HCT116 (cell line): ENCODE measurements at regions not wholly inside any gene's neighbourhood (a gene's known extent, or its start where the extent isn't known, plus 50 kb on each side); places are given as distances from the start of the nearest gene placed in this dataset.

ENCODE experiments used
- ATAC-seq: fragments of 200-7000 bp; cut with Tn5 transposase; 2 replicates; pipeline ENCODE4 v1.9.1; 2020; ENCODE audit warnings: mild to moderate bottlenecking, moderate library complexity
- BruUV-seq: library from RNA; stranded (reverse); fragments of 400-500 nt; replicated peaks from 2 replicates; lab custom pipeline; 2021; lab: Mats Ljungman, UMichigan
- CTCF ChIA-PET: fragments of 300-600 bp; sonication (Branson Sonifier 250); formaldehyde crosslinking; loops from one replicate; lab custom pipeline; 2021; ENCODE audit warnings: antibody characterized with exemption; lab: Charles Lee
- POLR2A ChIA-PET: fragments of 300-600, 350-600 bp; sonication (Branson Sonifier 250); formaldehyde crosslinking; loops from one replicate; lab custom pipeline; 2021; ENCODE audit warnings: antibody characterized with exemption; lab: Charles Lee
- RAD21 ChIA-PET, 2 experiments: fragments of 300-600 bp; sonication (Branson Sonifier 250); formaldehyde crosslinking; loops; one replicate each; lab custom pipeline; 2023; ENCODE audit warnings: low total read pairs in 2 of 2; ENCODE audit not compliant: uncharacterized antibody in 2 of 2, unreplicated experiment in 2 of 2, low non-redundant PET in 1 of 2; lab: Charles Lee
- DNase-seq: peaks from one replicate; pipeline ENCODE4 v3.0.0-alpha.2; 2010; ENCODE audit warnings: low read depth, low spot score
- H2AFZ ChIP-seq: fragments of 200-600 bp; shearing (Covaris generic), sonication (generic); 2 replicates; pipeline ENCODE4 v1.6.1; 2017; ENCODE audit warnings: low read depth, mixed run types, mixed read lengths, antibody characterized with exemption, low read length; ENCODE audit not compliant: poor library complexity, severe bottlenecking
- H3K27ac ChIP-seq: 2 replicates; pipeline ENCODE4 v1.5.1; 2012; ENCODE audit warnings: low read depth, low read length
- H3K27me3 ChIP-seq: fragments of 200-600 bp; sonication (generic); 2 replicates; pipeline ENCODE4 v1.6.1; 2016; ENCODE audit warnings: mixed run types, low read length, mixed read lengths; ENCODE audit not compliant: insufficient read depth
- H3K36me3 ChIP-seq, 2 experiments: fragments of 200-500 bp in 1 of 2; fragments of 200-600 bp in 1 of 2; sonication (Bioruptor generic) in 1 of 2; sonication (generic) in 1 of 2; 2 replicates each; pipeline versions ENCODE4 v1.5.1 to v1.6.1; 2014 to 2016; ENCODE audit warnings: low read length in 2 of 2, inconsistent platforms in 1 of 2, mixed read lengths in 1 of 2, mixed run types in 1 of 2; ENCODE audit not compliant: insufficient read depth in 2 of 2, control insufficient read depth in 1 of 2
- H3K4me1 ChIP-seq, 2 experiments: fragments of 200-600 bp in 1 of 2; sonication (generic) in 1 of 2; 2 replicates each; pipeline versions ENCODE4 v1.5.1 to v1.6.1; 2012 to 2017; ENCODE audit warnings: low read length in 2 of 2, inconsistent platforms in 1 of 2, mild to moderate bottlenecking in 1 of 2, mixed read lengths in 1 of 2, mixed run types in 1 of 2, moderate library complexity in 1 of 2; ENCODE audit not compliant: insufficient read depth in 2 of 2, control insufficient read depth in 1 of 2
- H3K4me2 ChIP-seq: fragments of 200-600 bp; sonication (generic); 2 replicates; pipeline ENCODE4 v1.6.1; 2017; ENCODE audit warnings: mixed run types, low read length, mixed read lengths
- H3K4me3 ChIP-seq, 2 experiments: fragments of 200-600 bp in 1 of 2; sonication (generic) in 1 of 2; replicated peaks in 1 of 2; 2 replicates each; pipeline ENCODE4 v1.5.1; 2011 to 2016; ENCODE audit warnings: low read length in 2 of 2, control low read depth in 1 of 2, low read depth in 1 of 2, mild to moderate bottlenecking in 1 of 2, mixed read lengths in 1 of 2, mixed run types in 1 of 2
- H3K79me2 ChIP-seq: fragments of 200-600 bp; sonication (generic); 2 replicates; pipeline ENCODE4 v1.6.1; 2017; ENCODE audit warnings: mild to moderate bottlenecking, mixed run types, low read length, moderate library complexity, mixed read lengths; ENCODE audit not compliant: insufficient read depth
- H3K9ac ChIP-seq: fragments of 200-600 bp; sonication (generic); 2 replicates; pipeline ENCODE4 v1.6.1; 2016; ENCODE audit warnings: low read length, mixed read lengths
- H3K9me2 ChIP-seq: fragments of 200-600 bp; sonication (generic), shearing (Covaris generic); 2 replicates; pipeline ENCODE4 v1.6.1; 2017; ENCODE audit warnings: mixed run types, mild to moderate bottlenecking, moderate library complexity; ENCODE audit not compliant: insufficient read depth
- H3K9me3 ChIP-seq, 2 experiments: fragments of 200-500 bp in 1 of 2; fragments of 200-600 bp in 1 of 2; sonication (Bioruptor generic) in 1 of 2; sonication (generic) in 1 of 2; 2 replicates each; pipeline ENCODE4 v1.6.1; 2014 to 2017; ENCODE audit warnings: low read length in 2 of 2, mixed read lengths in 2 of 2, inconsistent platforms in 1 of 2, low read depth in 1 of 2, mild to moderate bottlenecking in 1 of 2, mixed run types in 1 of 2, moderate library complexity in 1 of 2; ENCODE audit not compliant: control insufficient read depth in 1 of 2, insufficient read depth in 1 of 2
- H4K20me1 ChIP-seq: fragments of 200-600 bp; sonication (generic), shearing (Covaris generic); 2 replicates; pipeline ENCODE4 v1.6.1; 2017; ENCODE audit warnings: mixed run types, mild to moderate bottlenecking, moderate library complexity; ENCODE audit not compliant: insufficient read depth
- CEBPB ChIP-seq: IDR thresholded peaks from 2 replicates; pipeline ENCODE4 v1.6.1; 2012; ENCODE audit warnings: low read depth
- ELF1 ChIP-seq: IDR thresholded peaks from 2 replicates; pipeline ENCODE4 v1.6.1; 2012; ENCODE audit warnings: low read depth, borderline replicate concordance
- EZH2 ChIP-seq: fragments of 200-600 bp; sonication (generic); IDR thresholded peaks from 2 replicates; pipeline ENCODE4 v1.6.1; 2017; ENCODE audit warnings: antibody characterized with exemption, mixed run types
- MAX ChIP-seq: IDR thresholded peaks from 2 replicates; pipeline ENCODE4 v1.6.1; 2012
- POLR2A ChIP-seq: IDR thresholded peaks from 2 replicates; pipeline ENCODE4 v1.7.0; 2011; ENCODE audit warnings: borderline replicate concordance; ENCODE audit not compliant: insufficient read depth, insufficient read length; ENCODE audit errors: extremely low read depth
- RAD21 ChIP-seq: IDR thresholded peaks from 2 replicates; pipeline ENCODE4 v1.6.1; 2012; ENCODE audit warnings: low read depth, mild to moderate bottlenecking
- REST ChIP-seq: IDR thresholded peaks from 2 replicates; pipeline ENCODE4 v1.6.1; 2012; ENCODE audit warnings: low read depth
- SRF ChIP-seq: IDR thresholded peaks from 2 replicates; pipeline ENCODE4 v1.6.1; 2012; ENCODE audit warnings: low read depth
- TCF7L2 ChIP-seq: IDR thresholded peaks from 2 replicates; pipeline ENCODE4 v1.7.0; 2011; ENCODE audit warnings: borderline replicate concordance, inconsistent platforms; ENCODE audit not compliant: insufficient read depth, insufficient read length; ENCODE audit errors: extremely low read depth
- intact Hi-C: fragments of 100-400 bp; cut with micrococcal nuclease; formaldehyde crosslinking; loops from 2 replicates; pipeline ENCODE4 v1.10.0; 2022

GRCh38 chr2:80703532-80703931 lies 399.0 kb upstream of the LRRTM1 start:
- no TSS peak for BruUV-seq
- Histone ChIP-seq H3K9ac (no peak overlapping the region), H3K4me3 (no peak overlapping the region), H3K9me3 (peaks cover 0 to 4% of the 10 kb centered on the region in 2 experiments; a peak in 2 of 4 replicates), H3K79me2 (no peaks in the 10 kb centered on the region), H3K9me2 (no peaks in the 10 kb centered on the region), H2AFZ (no peak overlapping the region), H3K4me2 (no peak overlapping the region), H3K4me1 (no peaks in the 10 kb centered on the region), H3K36me3 (no peaks in the 10 kb centered on the region), H4K20me1 (no peaks in the 10 kb centered on the region), H3K27ac (no peak overlapping the region), H3K27me3 (no peaks in the 10 kb centered on the region)
- POLR2A ChIA-PET = no interaction called here
- ATAC-seq (no peak), DNase-seq (no peak)
- intact Hi-C loops = no loop called here
- no peak for TF ChIP-seq SRF
- no peak for TF ChIP-seq MAX
- TF ChIP-seq RAD21 = no peak
- TF ChIP-seq ELF1 = no peak
- TF ChIP-seq EZH2 = no peak
- no peak for TF ChIP-seq TCF7L2
- no peak for TF ChIP-seq REST
- TF ChIP-seq POLR2A = no peak
- no peak for TF ChIP-seq CEBPB
- RAD21 ChIA-PET = no interaction called here
- CTCF ChIA-PET = no interaction called here
